ENCODE measurements at regions not wholly inside any gene's neighbourhood (a gene's known extent, or its start where the extent isn't known, plus 50 kb on each side); places are given as distances from the start of the nearest gene placed in this dataset.

DNA sequence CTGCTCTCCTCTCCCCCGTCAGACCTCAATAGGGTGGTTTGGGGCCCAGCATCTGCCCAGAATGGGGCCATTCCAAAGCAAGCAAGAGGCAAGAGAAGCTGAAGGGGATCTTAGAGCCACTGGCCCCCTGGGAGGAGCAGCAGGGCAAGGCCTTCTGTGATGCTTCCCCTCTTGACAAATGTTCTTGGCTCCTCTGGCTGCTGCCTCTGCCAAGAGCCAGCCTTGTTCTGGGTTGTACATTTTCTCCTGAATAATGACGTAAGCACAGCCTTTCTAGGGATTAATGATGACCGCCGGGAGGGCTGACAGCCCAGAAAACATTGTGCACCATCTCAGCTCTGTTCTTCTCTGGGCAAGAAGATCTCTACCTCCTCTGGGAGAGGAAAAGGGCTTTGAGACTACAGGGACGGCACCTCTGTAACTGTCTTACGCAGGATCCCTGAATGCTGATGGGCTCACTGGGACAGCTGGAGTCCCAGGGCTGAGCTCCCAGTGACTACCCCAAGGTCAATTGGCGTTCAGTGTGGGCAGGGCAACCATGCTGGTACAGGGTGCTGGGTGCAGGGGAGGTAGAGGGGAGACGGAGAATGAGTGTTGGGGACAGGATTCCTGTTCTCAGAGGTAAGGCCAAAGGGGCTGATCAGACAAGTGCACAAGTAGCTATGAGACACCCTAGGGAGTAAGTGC is 253.3 kb downstream of the FAM43A start:
- POLR2A ChIA-PET = no interaction called here
- DNase-seq (ENCODE audit: low read depth, low spot score) (no peak), ATAC-seq (no peak)
- BruUV-seq (replicated peaks) = no TSS peak
- intact Hi-C loops (cut with micrococcal nuclease; ENCODE audit: unreplicated experiment) (no loop called here), in situ Hi-C loops (cut with HindIII; ENCODE audit: low pct_unique_long_range_greater_than_20kb, low sequenced_read_pairs) (no loop called here)
- Histone ChIP-seq H3K36me3 (ENCODE audit: control insufficient read depth, insufficient read depth, low read length) (no peaks in the 10 kb centered on the region), H3K9me3 (ENCODE audit: control insufficient read depth, insufficient read depth, low read depth, low read length) (no peaks in the 10 kb centered on the region), H3K27me3 (ENCODE audit: control insufficient read depth, insufficient read depth, low read length) (no peaks in the 10 kb centered on the region), H3K4me3 (ENCODE audit: low read depth in 2 of 2, low read length in 2 of 2) (no peak overlapping the region), H3K27ac (ENCODE audit: low read length) (no peak overlapping the region), H3K4me1 (ENCODE audit: control insufficient read depth, insufficient read depth, low read length) (no peaks in the 10 kb centered on the region)
- CTCF ChIA-PET = no interaction called here
- TF ChIP-seq, protein P1, sequence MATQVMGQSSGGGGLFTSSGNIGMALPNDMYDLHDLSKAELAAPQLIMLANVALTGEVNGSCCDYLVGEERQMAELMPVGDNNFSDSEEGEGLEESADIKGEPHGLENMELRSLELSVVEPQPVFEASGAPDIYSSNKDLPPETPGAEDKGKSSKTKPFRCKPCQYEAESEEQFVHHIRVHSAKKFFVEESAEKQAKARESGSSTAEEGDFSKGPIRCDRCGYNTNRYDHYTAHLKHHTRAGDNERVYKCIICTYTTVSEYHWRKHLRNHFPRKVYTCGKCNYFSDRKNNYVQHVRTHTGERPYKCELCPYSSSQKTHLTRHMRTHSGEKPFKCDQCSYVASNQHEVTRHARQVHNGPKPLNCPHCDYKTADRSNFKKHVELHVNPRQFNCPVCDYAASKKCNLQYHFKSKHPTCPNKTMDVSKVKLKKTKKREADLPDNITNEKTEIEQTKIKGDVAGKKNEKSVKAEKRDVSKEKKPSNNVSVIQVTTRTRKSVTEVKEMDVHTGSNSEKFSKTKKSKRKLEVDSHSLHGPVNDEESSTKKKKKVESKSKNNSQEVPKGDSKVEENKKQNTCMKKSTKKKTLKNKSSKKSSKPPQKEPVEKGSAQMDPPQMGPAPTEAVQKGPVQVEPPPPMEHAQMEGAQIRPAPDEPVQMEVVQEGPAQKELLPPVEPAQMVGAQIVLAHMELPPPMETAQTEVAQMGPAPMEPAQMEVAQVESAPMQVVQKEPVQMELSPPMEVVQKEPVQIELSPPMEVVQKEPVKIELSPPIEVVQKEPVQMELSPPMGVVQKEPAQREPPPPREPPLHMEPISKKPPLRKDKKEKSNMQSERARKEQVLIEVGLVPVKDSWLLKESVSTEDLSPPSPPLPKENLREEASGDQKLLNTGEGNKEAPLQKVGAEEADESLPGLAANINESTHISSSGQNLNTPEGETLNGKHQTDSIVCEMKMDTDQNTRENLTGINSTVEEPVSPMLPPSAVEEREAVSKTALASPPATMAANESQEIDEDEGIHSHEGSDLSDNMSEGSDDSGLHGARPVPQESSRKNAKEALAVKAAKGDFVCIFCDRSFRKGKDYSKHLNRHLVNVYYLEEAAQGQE (IDR thresholded peaks at IDR 0.05; ENCODE audit: insufficient read depth in 1 of 2, low read depth in 2 of 2, low read length in 1 of 2) = no peak
- TF ChIP-seq, protein P2, sequence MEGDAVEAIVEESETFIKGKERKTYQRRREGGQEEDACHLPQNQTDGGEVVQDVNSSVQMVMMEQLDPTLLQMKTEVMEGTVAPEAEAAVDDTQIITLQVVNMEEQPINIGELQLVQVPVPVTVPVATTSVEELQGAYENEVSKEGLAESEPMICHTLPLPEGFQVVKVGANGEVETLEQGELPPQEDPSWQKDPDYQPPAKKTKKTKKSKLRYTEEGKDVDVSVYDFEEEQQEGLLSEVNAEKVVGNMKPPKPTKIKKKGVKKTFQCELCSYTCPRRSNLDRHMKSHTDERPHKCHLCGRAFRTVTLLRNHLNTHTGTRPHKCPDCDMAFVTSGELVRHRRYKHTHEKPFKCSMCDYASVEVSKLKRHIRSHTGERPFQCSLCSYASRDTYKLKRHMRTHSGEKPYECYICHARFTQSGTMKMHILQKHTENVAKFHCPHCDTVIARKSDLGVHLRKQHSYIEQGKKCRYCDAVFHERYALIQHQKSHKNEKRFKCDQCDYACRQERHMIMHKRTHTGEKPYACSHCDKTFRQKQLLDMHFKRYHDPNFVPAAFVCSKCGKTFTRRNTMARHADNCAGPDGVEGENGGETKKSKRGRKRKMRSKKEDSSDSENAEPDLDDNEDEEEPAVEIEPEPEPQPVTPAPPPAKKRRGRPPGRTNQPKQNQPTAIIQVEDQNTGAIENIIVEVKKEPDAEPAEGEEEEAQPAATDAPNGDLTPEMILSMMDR (IDR thresholded peaks at IDR 0.05) = no peak
- TF ChIP-seq SIN3A (IDR thresholded peaks at IDR 0.05; ENCODE audit: borderline replicate concordance, insufficient read depth, low read depth, low read length) (no peak), POLR2AphosphoS5 (IDR thresholded peaks at IDR 0.05; ENCODE audit: low read depth, low read length) (no peak), TCF7L2 (IDR thresholded peaks at IDR 0.05; ENCODE audit: low read depth, low read length) (no peak)

DNA sequence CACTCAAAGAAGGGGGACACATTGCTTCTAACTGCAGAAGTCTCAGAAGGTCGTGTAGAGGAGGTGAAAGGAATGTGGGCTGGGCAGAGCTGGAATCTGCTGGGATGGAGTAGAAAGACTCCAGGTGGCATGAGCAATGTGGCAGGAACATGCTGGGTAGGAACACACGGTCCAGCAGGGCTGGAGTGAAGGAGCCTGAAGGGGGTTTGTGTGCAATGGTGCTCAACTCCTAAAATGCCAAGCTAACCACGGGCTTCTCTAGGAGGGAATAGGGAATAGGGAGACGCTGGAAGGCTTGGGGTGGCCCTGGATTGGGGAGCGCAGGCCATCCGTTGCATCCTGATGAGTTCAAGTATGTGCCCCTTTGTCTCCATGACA is 253.8 kb downstream of the FAM43A start:
- TF ChIP-seq, protein P2 (IDR thresholded peaks at IDR 0.05) = no peak
- TF ChIP-seq SIN3A (IDR thresholded peaks at IDR 0.05; ENCODE audit: borderline replicate concordance, insufficient read depth, low read depth, low read length) (no peak), POLR2AphosphoS5 (IDR thresholded peaks at IDR 0.05; ENCODE audit: low read depth, low read length) (no peak), TCF7L2 (IDR thresholded peaks at IDR 0.05; ENCODE audit: low read depth, low read length) (no peak)
- TF ChIP-seq, protein P1 (IDR thresholded peaks at IDR 0.05; ENCODE audit: insufficient read depth in 1 of 2, low read depth in 2 of 2, low read length in 1 of 2) = no peak
- H3K36me3 ChIP-seq (ENCODE audit: control insufficient read depth, insufficient read depth, low read length) = no peaks in the 10 kb centered on the region
- ChIA-PET POLR2A (no interaction called here), CTCF (no interaction called here)
- DNase-seq (ENCODE audit: low read depth, low spot score) (no peak), ATAC-seq (no peak)
- no peaks in the 10 kb centered on the region for H3K9me3 ChIP-seq (ENCODE audit: control insufficient read depth, insufficient read depth, low read depth, low read length)
- BruUV-seq (replicated peaks) = no TSS peak
- no peak overlapping the region for H3K4me3 ChIP-seq (ENCODE audit: low read depth in 2 of 2, low read length in 2 of 2)
- H3K4me1 ChIP-seq (ENCODE audit: control insufficient read depth, insufficient read depth, low read length) = no peaks in the 10 kb centered on the region
- in situ Hi-C loops (cut with HindIII; ENCODE audit: low pct_unique_long_range_greater_than_20kb, low sequenced_read_pairs) = no loop called here
- H3K27ac ChIP-seq (ENCODE audit: low read length) = no peak overlapping the region
- no peaks in the 10 kb centered on the region for H3K27me3 ChIP-seq (ENCODE audit: control insufficient read depth, insufficient read depth, low read length)
- intact Hi-C loops (cut with micrococcal nuclease; ENCODE audit: unreplicated experiment) = no loop called here

All from Panc1 (cell line).